ENCODE measurements at regions not wholly inside any gene's neighbourhood (a gene's known extent, or its start where the extent isn't known, plus 50 kb on each side); places are given as distances from the start of the nearest gene placed in this dataset.

GRCh38 chr12:58557661-58558060 lies 362.6 kb downstream of the LRIG3 start:
- ChIA-PET POLR2A (no interaction called here), CTCF (no interaction called here)
- H3K9me3 Mint-ChIP-seq, result no peaks in the 10 kb centered on the region
- no peak overlapping the region for H3K27ac Mint-ChIP-seq
- intact Hi-C loops (cut with micrococcal nuclease), result no loop called here
- no peak overlapping the region for H3K4me3 Mint-ChIP-seq
- DNase-seq, result no peak
- no peaks in the 10 kb centered on the region for H3K36me3 Mint-ChIP-seq (ENCODE audit: low read depth)
- H3K4me1 Mint-ChIP-seq (ENCODE audit: low read depth), result no peaks in the 10 kb centered on the region
- H3K27me3 Mint-ChIP-seq, result no peaks in the 10 kb centered on the region
- no peak for ATAC-seq
- no peak for TF ChIP-seq CTCF (IDR thresholded peaks at IDR 0.05)

GRCh38 chr12:58563621-58564020 lies 356.7 kb downstream of the LRIG3 start:
- POLR2A ChIA-PET, result no interaction called here
- no peak overlapping the region for H3K4me3 Mint-ChIP-seq
- CTCF ChIA-PET, result interaction anchor here (1.0 kb wide), 1 partner anchor 23 kb away, joined by 3 read pairs; no protein-coding TSS in a partner anchor
- no peak overlapping the region for H3K27ac Mint-ChIP-seq
- H3K4me1 Mint-ChIP-seq (ENCODE audit: low read depth), result no peaks in the 10 kb centered on the region
- intact Hi-C loops (cut with micrococcal nuclease), result no loop called here
- no peak for TF ChIP-seq CTCF (IDR thresholded peaks at IDR 0.05)
- H3K27me3 Mint-ChIP-seq, result no peaks in the 10 kb centered on the region
- ATAC-seq (no peak), DNase-seq (no peak)
- H3K9me3 Mint-ChIP-seq, result no peaks in the 10 kb centered on the region
- no peaks in the 10 kb centered on the region for H3K36me3 Mint-ChIP-seq (ENCODE audit: low read depth)

GRCh38 chr12:58564721-58565120 lies 355.6 kb downstream of the LRIG3 start:
- no peak for TF ChIP-seq CTCF (IDR thresholded peaks at IDR 0.05)
- ATAC-seq, result no peak
- Mint-ChIP-seq H3K36me3 (ENCODE audit: low read depth) (no peaks in the 10 kb centered on the region), H3K27ac (no peak overlapping the region), H3K4me1 (ENCODE audit: low read depth) (no peaks in the 10 kb centered on the region), H3K4me3 (no peak overlapping the region), H3K9me3 (no peaks in the 10 kb centered on the region), H3K27me3 (no peaks in the 10 kb centered on the region)
- no peak for DNase-seq
- intact Hi-C loops (cut with micrococcal nuclease), result no loop called here
- CTCF ChIA-PET, result no interaction called here
- POLR2A ChIA-PET, result no interaction called here

- ChIA-PET CTCF (no interaction called here), POLR2A (no interaction called here)
- DNase-seq, result no peak
- Mint-ChIP-seq H3K9me3 (no peaks in the 10 kb centered on the region), H3K27ac (no peak overlapping the region), H3K4me1 (ENCODE audit: low read depth) (no peaks in the 10 kb centered on the region), H3K27me3 (no peaks in the 10 kb centered on the region), H3K4me3 (no peak overlapping the region), H3K36me3 (ENCODE audit: low read depth) (no peaks in the 10 kb centered on the region)
- no peak for TF ChIP-seq CTCF (IDR thresholded peaks at IDR 0.05)
- intact Hi-C loops (cut with micrococcal nuclease), result no loop called here
- no peak for ATAC-seq
Observed at GRCh38 chr12:58566599-58566998, 353.7 kb downstream of the LRIG3 start.

- intact Hi-C loops (cut with micrococcal nuclease), result no loop called here
- no peak for TF ChIP-seq CTCF (IDR thresholded peaks at IDR 0.05)
- no peaks in the 10 kb centered on the region for H3K4me1 Mint-ChIP-seq (ENCODE audit: low read depth)
Observed at GRCh38 chr12:58567189-58567588, 353.1 kb downstream of the LRIG3 start.

More at GRCh38 chr12:58567189-58567588, 353.1 kb downstream of the LRIG3 start:
- DNase-seq (no peak), ATAC-seq (no peak)
- Mint-ChIP-seq H3K27me3 (no peaks in the 10 kb centered on the region), H3K4me3 (no peak overlapping the region), H3K9me3 (no peaks in the 10 kb centered on the region), H3K36me3 (ENCODE audit: low read depth) (no peaks in the 10 kb centered on the region), H3K27ac (no peak overlapping the region)
- ChIA-PET CTCF (no interaction called here), POLR2A (no interaction called here)
